Activated CD4-positive, alpha-beta T cell treated with anti-CD3 and anti-CD28 coated beads, Interleukin-2, amount 10 ng/mL, durations not matched to agents 24 days and 14 days (primary cell): ENCODE measurements at regions not wholly inside any gene's neighbourhood (a gene's known extent, or its start where the extent isn't known, plus 50 kb on each side); places are given as distances from the start of the nearest gene placed in this dataset.

Source experiments
- DNase-seq: peaks from one replicate; pipeline ENCODE4 v3.0.0; 2022
- H3K27ac Mint-ChIP-seq: one replicate; pipeline ENCODE4 v1.8.0; 2022; ENCODE audit warnings: mild to moderate bottlenecking, mixed read lengths
- H3K27me3 Mint-ChIP-seq: one replicate; pipeline ENCODE4 v1.8.0; 2022; ENCODE audit warnings: mixed read lengths
- H3K36me3 Mint-ChIP-seq: one replicate; pipeline ENCODE4 v1.8.0; 2022; ENCODE audit warnings: low read depth, mild to moderate bottlenecking, mixed read lengths
- H3K4me1 Mint-ChIP-seq: one replicate; pipeline ENCODE4 v1.8.0; 2021; ENCODE audit warnings: mixed read lengths
- H3K4me3 Mint-ChIP-seq: one replicate; pipeline ENCODE4 v1.8.0; 2022; ENCODE audit warnings: mild to moderate bottlenecking, moderate library complexity, mixed read lengths
- H3K9me3 Mint-ChIP-seq: one replicate; pipeline ENCODE4 v1.8.0; 2021; ENCODE audit warnings: mixed read lengths
- intact Hi-C: fragments of 100-400 bp; cut with micrococcal nuclease; formaldehyde crosslinking; loops from one replicate; pipeline ENCODE4 v1.15.1; 2023

DNA sequence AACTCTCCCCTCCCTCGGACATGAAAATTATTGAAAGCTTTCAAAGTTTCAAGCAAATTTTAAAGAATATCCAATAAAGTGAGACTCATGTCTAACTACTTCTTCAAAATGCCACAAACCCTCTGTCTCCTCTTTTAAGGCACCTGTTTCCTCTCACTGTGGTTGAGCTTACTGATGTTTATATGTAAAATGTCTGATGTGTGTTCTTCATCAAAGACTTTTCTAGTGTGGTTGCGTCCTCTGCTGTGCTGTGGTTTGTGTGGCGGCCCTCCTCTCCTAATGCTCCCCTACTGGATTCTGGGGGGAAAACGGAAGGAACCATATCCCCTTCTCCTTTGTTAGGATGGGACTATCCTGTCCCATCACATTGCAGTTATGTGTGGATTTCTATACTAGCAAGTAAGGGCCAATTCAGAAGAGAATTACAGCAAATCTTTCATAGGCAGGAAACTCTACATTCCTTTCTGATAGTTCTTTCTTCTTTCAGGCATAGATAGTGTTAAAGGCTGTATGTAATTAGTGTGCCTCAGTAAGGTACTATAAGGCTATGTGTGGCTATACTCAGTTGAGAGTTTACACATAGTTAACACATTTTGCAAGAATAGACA lies 221.0 kb upstream of the GPRIN3 start:
- H3K27ac Mint-ChIP-seq: no peak overlapping the region
- DNase-seq: peak; percentile 76
- H3K9me3 Mint-ChIP-seq: peaks cover 6% of the 10 kb centered on the region
- H3K4me3 Mint-ChIP-seq: peak overlapping the region; percentile 1
- peaks cover 54% of the 10 kb centered on the region for H3K27me3 Mint-ChIP-seq
- peaks cover 5% of the 10 kb centered on the region for H3K4me1 Mint-ChIP-seq
- H3K36me3 Mint-ChIP-seq: no peaks in the 10 kb centered on the region
- intact Hi-C loops: no loop called here

- H3K27ac Mint-ChIP-seq: no peak overlapping the region
- peaks cover 6% of the 10 kb centered on the region for H3K9me3 Mint-ChIP-seq
- no peaks in the 10 kb centered on the region for H3K4me1 Mint-ChIP-seq
- H3K27me3 Mint-ChIP-seq: peaks cover 65% of the 10 kb centered on the region
- DNase-seq: no peak
- intact Hi-C loops: no loop called here
- H3K4me3 Mint-ChIP-seq: no peak overlapping the region
- H3K36me3 Mint-ChIP-seq: no peaks in the 10 kb centered on the region
These were observed 214.2 kb upstream of the GPRIN3 start for GRCh38 chr4:89521826-89522225.

GRCh38 chr4:89519771-89520320 lies 212.2 kb upstream of the GPRIN3 start:
- Mint-ChIP-seq H3K27me3 (peaks cover 66% of the 10 kb centered on the region), H3K27ac (no peak overlapping the region), H3K9me3 (no peaks in the 10 kb centered on the region), H3K4me1 (no peaks in the 10 kb centered on the region), H3K36me3 (no peaks in the 10 kb centered on the region), H3K4me3 (no peak overlapping the region)
- intact Hi-C loops: no loop called here
- no peak for DNase-seq

- Mint-ChIP-seq H3K4me1 (no peaks in the 10 kb centered on the region), H3K27me3 (peaks cover 67% of the 10 kb centered on the region), H3K36me3 (no peaks in the 10 kb centered on the region), H3K9me3 (no peaks in the 10 kb centered on the region), H3K27ac (no peak overlapping the region), H3K4me3 (no peak overlapping the region)
- intact Hi-C loops: no loop called here
- no peak for DNase-seq
These were observed 210.7 kb upstream of the GPRIN3 start for GRCh38 chr4:89518259-89518658.

DNA sequence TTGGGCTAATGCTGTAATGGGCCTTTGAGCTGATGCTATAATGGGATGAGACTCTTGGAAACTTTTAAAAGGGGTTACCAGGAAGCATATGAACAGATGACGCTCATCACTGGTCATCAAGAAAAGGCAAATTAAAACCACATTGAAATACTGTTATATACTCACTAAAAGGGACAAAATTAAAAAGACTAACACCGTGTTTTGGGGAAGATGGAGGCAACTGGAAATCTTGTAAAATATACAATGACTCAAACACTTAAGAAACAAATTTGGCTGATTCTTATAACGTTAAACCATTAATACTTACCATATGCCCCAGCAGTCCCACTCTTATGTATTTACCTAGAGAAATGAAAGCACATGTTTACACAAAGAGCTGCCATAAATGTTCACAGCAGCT lies 207.2 kb upstream of the GPRIN3 start:
- no peaks in the 10 kb centered on the region for H3K9me3 Mint-ChIP-seq
- intact Hi-C loops: no loop called here
- H3K36me3 Mint-ChIP-seq: no peaks in the 10 kb centered on the region
- no peak overlapping the region for H3K27ac Mint-ChIP-seq
- DNase-seq: no peak
- H3K27me3 Mint-ChIP-seq: peaks cover 60% of the 10 kb centered on the region
- H3K4me1 Mint-ChIP-seq: peaks cover 6% of the 10 kb centered on the region
- H3K4me3 Mint-ChIP-seq: no peak overlapping the region

DNA sequence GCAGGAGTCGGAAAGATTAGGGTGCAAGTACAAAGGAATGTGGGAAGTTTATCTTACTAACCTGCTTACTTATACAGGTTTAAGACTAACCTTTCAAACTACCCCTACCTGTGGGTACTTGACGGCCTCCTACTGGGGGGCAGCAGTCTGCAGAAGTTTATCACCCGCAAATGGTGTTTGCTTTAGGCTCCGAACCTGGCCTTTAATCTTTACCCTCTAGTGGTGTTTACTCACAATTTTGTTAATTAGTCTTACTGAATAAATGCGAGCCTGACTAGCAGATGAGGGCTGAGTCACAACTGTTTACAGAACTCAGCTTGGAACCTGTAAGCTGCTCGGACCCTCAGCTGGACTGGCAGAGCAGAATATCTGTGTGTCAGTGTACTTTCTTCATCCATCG lies 204.2 kb upstream of the GPRIN3 start:
- Mint-ChIP-seq H3K4me3 (no peak overlapping the region), H3K27ac (no peak overlapping the region), H3K36me3 (peaks cover 3% of the 10 kb centered on the region), H3K4me1 (peaks cover 15% of the 10 kb centered on the region), H3K9me3 (peaks cover 10% of the 10 kb centered on the region), H3K27me3 (peaks cover 49% of the 10 kb centered on the region)
- intact Hi-C loops: no loop called here
- DNase-seq: no peak

- peaks cover 3% of the 10 kb centered on the region for H3K36me3 Mint-ChIP-seq
- no peak overlapping the region for H3K27ac Mint-ChIP-seq
- peak; percentile 80 for DNase-seq
- H3K4me1 Mint-ChIP-seq: peaks cover 15% of the 10 kb centered on the region
- intact Hi-C loops: loop anchor here (1.0 to 5.0 kb wide), 3 partner anchors 39 to 282 kb away; no protein-coding TSS in a partner anchor
- peaks cover 11% of the 10 kb centered on the region for H3K9me3 Mint-ChIP-seq
- no peak overlapping the region for H3K4me3 Mint-ChIP-seq
- peaks cover 38% of the 10 kb centered on the region for H3K27me3 Mint-ChIP-seq
These were observed 202.2 kb upstream of the GPRIN3 start for GRCh38 chr4:89509708-89510281.

DNA sequence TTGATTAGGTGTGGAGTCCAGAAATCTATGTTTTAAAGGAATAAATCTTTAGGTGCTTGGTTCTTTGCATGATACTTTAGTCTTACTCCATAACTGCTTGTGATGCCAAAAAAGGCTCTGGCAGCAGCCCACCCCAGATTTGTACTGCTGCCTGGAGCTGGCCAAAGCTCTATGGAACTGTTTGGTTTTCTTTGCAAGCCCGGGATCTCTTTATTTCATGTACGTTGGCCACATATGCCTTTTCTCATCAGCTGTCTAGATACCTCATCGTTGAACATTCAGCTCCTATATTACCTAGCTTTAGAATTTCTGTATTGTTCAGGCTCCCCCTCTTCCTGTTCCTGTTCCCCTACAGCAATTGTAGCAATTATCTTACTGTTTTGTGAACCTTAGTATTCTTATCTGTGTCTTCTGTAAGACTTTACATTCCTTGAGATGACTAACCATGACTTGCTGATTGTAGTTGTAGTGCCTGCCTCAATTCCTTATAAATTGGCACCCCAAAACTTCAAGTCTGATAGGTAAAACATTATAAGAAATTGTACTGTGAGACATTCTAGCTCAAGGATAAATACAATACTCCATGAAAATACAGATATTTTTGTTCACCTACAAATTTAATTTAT lies 199.4 kb upstream of the GPRIN3 start:
- Mint-ChIP-seq H3K9me3 (peaks cover 11% of the 10 kb centered on the region), H3K36me3 (peaks cover 3% of the 10 kb centered on the region), H3K27me3 (peaks cover 23% of the 10 kb centered on the region), H3K4me1 (peaks cover 15% of the 10 kb centered on the region), H3K4me3 (no peak overlapping the region), H3K27ac (no peak overlapping the region)
- DNase-seq: no peak
- intact Hi-C loops: loop anchor here (5.0 kb wide), 1 partner anchor 280 kb away; no protein-coding TSS in a partner anchor

GRCh38 chr4:89502581-89502980 lies 195.0 kb upstream of the GPRIN3 start:
- Mint-ChIP-seq H3K4me1 (no peaks in the 10 kb centered on the region), H3K36me3 (no peaks in the 10 kb centered on the region), H3K9me3 (peaks cover 4% of the 10 kb centered on the region), H3K4me3 (no peak overlapping the region), H3K27me3 (peaks cover 26% of the 10 kb centered on the region), H3K27ac (no peak overlapping the region)
- intact Hi-C loops: no loop called here
- no peak for DNase-seq

- peaks cover 16% of the 10 kb centered on the region for H3K27me3 Mint-ChIP-seq
- intact Hi-C loops: no loop called here
- H3K4me1 Mint-ChIP-seq: no peaks in the 10 kb centered on the region
- DNase-seq: no peak
- no peak overlapping the region for H3K4me3 Mint-ChIP-seq
- no peaks in the 10 kb centered on the region for H3K36me3 Mint-ChIP-seq
- H3K9me3 Mint-ChIP-seq: no peaks in the 10 kb centered on the region
- H3K27ac Mint-ChIP-seq: no peak overlapping the region
These were observed 190.1 kb upstream of the GPRIN3 start for GRCh38 chr4:89497517-89498308.

GRCh38 chr4:89496851-89497250 lies 189.3 kb upstream of the GPRIN3 start:
- Mint-ChIP-seq H3K27ac (no peak overlapping the region), H3K27me3 (peaks cover 16% of the 10 kb centered on the region), H3K4me1 (no peaks in the 10 kb centered on the region), H3K36me3 (no peaks in the 10 kb centered on the region), H3K9me3 (no peaks in the 10 kb centered on the region), H3K4me3 (no peak overlapping the region)
- intact Hi-C loops: no loop called here
- DNase-seq: no peak

DNA sequence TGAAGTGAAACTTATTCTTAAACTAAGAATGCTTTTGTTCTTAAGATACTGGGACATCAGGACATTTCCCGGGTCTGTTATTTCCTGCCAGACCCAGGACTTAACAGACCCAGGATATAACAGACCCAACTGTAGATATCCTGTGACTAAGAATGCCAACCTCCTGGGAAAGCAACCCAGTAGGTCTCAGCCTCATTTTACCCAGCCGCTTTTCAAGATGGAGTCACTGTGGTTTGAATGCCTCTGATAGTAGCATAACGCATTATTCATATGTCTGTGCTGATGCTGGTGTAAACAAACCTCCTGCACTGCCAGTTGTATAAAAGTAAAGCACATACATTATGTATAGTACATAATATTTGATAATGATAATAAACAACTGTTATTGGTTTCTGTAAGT lies 185.8 kb upstream of the GPRIN3 start:
- H3K9me3 Mint-ChIP-seq: no peaks in the 10 kb centered on the region
- H3K27me3 Mint-ChIP-seq: peaks cover 3% of the 10 kb centered on the region
- no peak for DNase-seq
- intact Hi-C loops: no loop called here
- H3K36me3 Mint-ChIP-seq: no peaks in the 10 kb centered on the region
- no peak overlapping the region for H3K27ac Mint-ChIP-seq
- no peaks in the 10 kb centered on the region for H3K4me1 Mint-ChIP-seq
- no peak overlapping the region for H3K4me3 Mint-ChIP-seq

DNA sequence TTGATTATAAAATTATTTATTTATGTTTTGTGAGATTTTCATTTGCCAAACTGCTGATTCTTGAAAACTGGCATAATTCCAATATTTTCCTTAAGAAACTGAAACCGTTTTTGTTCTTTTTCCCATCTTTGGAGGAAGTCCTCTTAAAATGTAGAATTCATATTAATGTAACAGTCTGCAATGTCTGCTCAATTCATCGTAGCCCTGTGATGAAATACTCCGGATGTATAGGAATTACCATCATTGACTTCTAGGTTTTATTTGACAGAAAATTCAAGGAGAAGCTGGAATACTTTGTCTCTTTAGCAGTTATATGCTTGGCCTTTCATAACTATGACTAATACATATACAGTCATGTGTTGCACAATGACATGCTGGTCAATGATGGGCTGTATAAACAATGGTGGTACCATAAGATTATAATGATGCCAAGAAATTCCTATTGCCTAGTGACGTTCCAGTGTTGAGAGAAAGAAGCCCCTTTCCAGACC lies 185.0 kb upstream of the GPRIN3 start:
- Mint-ChIP-seq H3K27ac (no peak overlapping the region), H3K36me3 (no peaks in the 10 kb centered on the region), H3K4me3 (no peak overlapping the region), H3K4me1 (no peaks in the 10 kb centered on the region), H3K9me3 (no peaks in the 10 kb centered on the region), H3K27me3 (peaks cover 3% of the 10 kb centered on the region)
- intact Hi-C loops: no loop called here
- DNase-seq: no peak

GRCh38 chr4:89491761-89492160 lies 184.2 kb upstream of the GPRIN3 start:
- intact Hi-C loops: no loop called here
- no peak for DNase-seq
- H3K4me1 Mint-ChIP-seq: no peaks in the 10 kb centered on the region
- no peaks in the 10 kb centered on the region for H3K36me3 Mint-ChIP-seq
- no peak overlapping the region for H3K4me3 Mint-ChIP-seq
- H3K27me3 Mint-ChIP-seq: no peaks in the 10 kb centered on the region
- H3K27ac Mint-ChIP-seq: no peak overlapping the region
- no peaks in the 10 kb centered on the region for H3K9me3 Mint-ChIP-seq
